ENCODE measurements at regions not wholly inside any gene's neighbourhood (a gene's known extent, or its start where the extent isn't known, plus 50 kb on each side); places are given as distances from the start of the nearest gene placed in this dataset.

DNA sequence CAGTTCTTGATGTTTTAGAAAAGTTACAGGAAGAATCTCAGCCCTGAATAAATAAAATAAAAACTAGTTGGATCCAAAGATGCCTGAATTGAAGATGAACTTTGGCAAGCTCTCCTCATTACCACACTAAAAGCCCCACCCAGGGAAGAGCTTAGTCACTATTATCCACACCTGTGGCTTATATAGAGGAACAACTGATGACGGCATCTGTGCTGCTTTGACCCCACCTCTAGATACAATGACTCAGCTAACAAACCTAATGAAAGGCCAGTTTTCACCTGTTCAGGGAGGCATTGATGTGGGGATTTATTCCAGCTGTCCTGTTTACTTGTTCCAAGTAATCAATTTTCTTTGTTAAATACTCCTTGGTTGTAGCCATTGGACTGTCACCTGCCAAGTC lies 604.7 kb upstream of the EPHA6 start:
- no peaks in the 10 kb centered on the region for H3K4me1 ChIP-seq
- peaks cover 0 to 3% (median 0%) of the 10 kb centered on the region in 4 donors for H3K9me3 ChIP-seq
- H3K27me3 ChIP-seq: no peaks in the 10 kb centered on the region
- TF ChIP-seq POLR2AphosphoS5 (IDR thresholded peaks at IDR 0.05) (no peak), CTCF (IDR thresholded peaks at IDR 0.05) (no peak), EP300 (IDR thresholded peaks at IDR 0.05) (no peak), POLR2A (IDR thresholded peaks at IDR 0.05) (no peak)
- H3K36me3 ChIP-seq: no peaks in the 10 kb centered on the region
- H3K4me3 ChIP-seq: no peak overlapping the region
- DNase-seq (no peak), ATAC-seq (ENCODE audit: low FRiP score in 2 of 2) (no peak)
- 100% methylated on average over 1 of the region's 1 CpG for WGBS, 2 donors
- no peak overlapping the region for H3K27ac ChIP-seq

GRCh38 chr3:96213393-96213792 lies 601.0 kb upstream of the EPHA6 start:
- ATAC-seq (ENCODE audit: low FRiP score in 2 of 2): no peak
- Histone ChIP-seq H3K36me3 (no peaks in the 10 kb centered on the region), H3K27me3 (no peaks in the 10 kb centered on the region), H3K4me3 (no peak overlapping the region), H3K4me1 (no peaks in the 10 kb centered on the region), H3K27ac (no peak overlapping the region), H3K9me3 (peaks cover 0 to 3% (median 0%) of the 10 kb centered on the region in 4 donors)
- TF ChIP-seq POLR2A (IDR thresholded peaks at IDR 0.05) (no peak), EP300 (IDR thresholded peaks at IDR 0.05) (no peak), CTCF (IDR thresholded peaks at IDR 0.05) (no peak), POLR2AphosphoS5 (IDR thresholded peaks at IDR 0.05) (no peak)
- no peak for DNase-seq
- 88 to 97% methylated on average over 3 of the region's 3 CpGs for WGBS, 2 donors

- DNase-seq (no peak), ATAC-seq (ENCODE audit: low FRiP score in 2 of 2) (no peak)
- no peaks in the 10 kb centered on the region for H3K4me1 ChIP-seq
- no peaks in the 10 kb centered on the region for H3K36me3 ChIP-seq
- H3K4me3 ChIP-seq: no peak overlapping the region
- no peak overlapping the region for H3K27ac ChIP-seq
- H3K27me3 ChIP-seq: no peaks in the 10 kb centered on the region
- TF ChIP-seq CTCF (IDR thresholded peaks at IDR 0.05) (no peak), EP300 (IDR thresholded peaks at IDR 0.05) (no peak), POLR2AphosphoS5 (IDR thresholded peaks at IDR 0.05) (no peak), POLR2A (IDR thresholded peaks at IDR 0.05) (no peak)
- peaks cover 0 to 3% (median 0%) of the 10 kb centered on the region in 4 donors for H3K9me3 ChIP-seq
Observed at GRCh38 chr3:96214941-96215340, 599.5 kb upstream of the EPHA6 start.

DNA sequence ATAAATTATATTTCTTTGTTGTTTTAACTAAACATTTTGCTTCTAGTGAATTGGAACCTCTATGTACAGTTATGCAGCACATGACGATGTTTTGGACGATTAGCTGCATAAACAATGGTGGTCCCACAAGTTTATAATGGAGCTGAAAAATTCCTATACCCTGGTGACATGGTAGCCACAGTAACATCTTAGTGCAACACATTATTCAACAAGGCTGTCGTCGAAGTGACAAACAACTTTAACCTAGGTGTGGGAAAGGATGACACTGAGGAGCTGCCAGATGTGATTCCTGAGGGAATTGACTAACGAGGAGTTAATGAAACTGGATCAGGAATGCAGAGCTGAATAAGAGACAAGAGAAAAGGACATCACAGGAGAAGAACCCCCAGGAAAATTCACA lies 588.9 kb upstream of the EPHA6 start:
- WGBS, 2 donors: 83 to 84% methylated on average over 5 of the region's 5 CpGs
- H3K36me3 ChIP-seq: no peaks in the 10 kb centered on the region
- H3K9me3 ChIP-seq: no peaks in the 10 kb centered on the region
- H3K4me3 ChIP-seq: no peak overlapping the region
- H3K27me3 ChIP-seq: no peaks in the 10 kb centered on the region
- H3K4me1 ChIP-seq: no peaks in the 10 kb centered on the region
- ATAC-seq (ENCODE audit: low FRiP score in 2 of 2): no peak
- no peak overlapping the region for H3K27ac ChIP-seq
- no peak for TF ChIP-seq POLR2A (IDR thresholded peaks at IDR 0.05)
- TF ChIP-seq POLR2AphosphoS5 (IDR thresholded peaks at IDR 0.05): no peak
- TF ChIP-seq CTCF (IDR thresholded peaks at IDR 0.05): no peak
- TF ChIP-seq EP300 (IDR thresholded peaks at IDR 0.05): no peak
- no peak for DNase-seq

- H3K4me1 ChIP-seq: no peaks in the 10 kb centered on the region
- no peaks in the 10 kb centered on the region for H3K27me3 ChIP-seq
- no peak for DNase-seq
- no peak for TF ChIP-seq POLR2A (IDR thresholded peaks at IDR 0.05)
- TF ChIP-seq POLR2AphosphoS5 (IDR thresholded peaks at IDR 0.05): no peak
- TF ChIP-seq CTCF (IDR thresholded peaks at IDR 0.05): no peak
- TF ChIP-seq EP300 (IDR thresholded peaks at IDR 0.05): no peak
- H3K36me3 ChIP-seq: no peaks in the 10 kb centered on the region
- no peak overlapping the region for H3K4me3 ChIP-seq
- ATAC-seq (ENCODE audit: low FRiP score in 2 of 2): no peak
- H3K27ac ChIP-seq: no peak overlapping the region
- 75 to 79% methylated on average over 1 of the region's 1 CpG for WGBS, 2 donors
- H3K9me3 ChIP-seq: no peaks in the 10 kb centered on the region
Observed at GRCh38 chr3:96233679-96234078, 580.7 kb upstream of the EPHA6 start.

Measured in upper lobe of left lung (tissue), 6 donors.